Hypothalamus (tissue), 51 donors: ENCODE measurements at regions not wholly inside any gene's neighbourhood (a gene's known extent, or its start where the extent isn't known, plus 50 kb on each side); places are given as distances from the start of the nearest gene placed in this dataset.
"Not testable (repeated sequence)": the region's sequence is repeated elsewhere in the genome, so short reads cannot be mapped to it uniquely, and the experiment has no call there.

Experiments
- DNase-seq, 51 donors: peaks; one replicate each; lab custom pipeline; 2025; lab: John Stamatoyannopoulos, UW

DNA sequence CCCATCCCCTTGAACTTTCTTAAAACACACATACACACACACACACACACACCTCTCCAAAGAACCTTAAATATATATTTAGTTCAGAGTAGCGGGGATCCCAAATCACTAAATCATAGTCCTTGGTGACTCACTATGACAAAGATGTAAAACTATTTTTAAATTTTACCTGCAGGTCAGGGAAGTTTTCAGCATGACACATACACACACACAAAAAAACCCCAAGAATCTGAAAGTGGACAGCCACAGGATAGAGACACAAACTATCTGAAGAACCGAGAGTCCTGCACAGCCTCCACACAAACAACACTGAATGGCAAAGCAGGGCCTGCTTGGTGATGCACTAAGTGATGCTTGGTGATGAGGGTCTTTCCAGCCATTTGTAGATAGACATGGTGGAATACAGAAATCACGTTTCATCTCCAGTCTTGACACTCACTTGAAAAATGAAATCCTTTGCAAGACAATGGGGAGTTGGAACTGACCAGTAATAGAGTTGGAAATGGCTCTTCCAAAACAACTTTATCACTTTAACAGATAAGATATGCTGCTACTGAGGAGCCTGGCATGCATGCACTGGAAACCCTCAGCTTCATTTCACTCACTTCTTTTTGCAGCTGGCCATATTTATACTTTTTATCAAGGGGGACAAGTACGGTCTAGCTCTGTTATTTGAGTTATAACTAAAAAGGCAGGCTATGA lies 307.3 kb downstream of the RAPGEF2 start:
- no peak for DNase-seq

DNA sequence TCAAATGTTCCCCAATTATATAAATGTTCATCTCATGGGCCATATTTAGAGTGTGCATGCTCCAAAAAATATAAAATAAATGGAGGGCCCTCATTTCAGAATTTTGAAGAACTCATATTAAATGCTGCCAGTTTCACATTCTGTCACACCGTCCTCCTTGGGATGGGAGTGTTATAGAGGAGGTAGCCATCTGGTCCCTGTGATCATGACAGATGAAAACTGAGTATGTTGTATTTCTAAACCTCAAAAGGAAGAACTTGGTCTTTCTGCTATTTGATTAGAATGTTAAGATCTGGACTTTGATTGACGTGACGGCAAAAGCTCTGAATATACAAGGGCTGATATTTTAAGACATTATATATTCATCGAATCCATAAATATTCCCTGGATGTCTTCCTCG lies 308.0 kb downstream of the RAPGEF2 start:
- no peak for DNase-seq

DNA sequence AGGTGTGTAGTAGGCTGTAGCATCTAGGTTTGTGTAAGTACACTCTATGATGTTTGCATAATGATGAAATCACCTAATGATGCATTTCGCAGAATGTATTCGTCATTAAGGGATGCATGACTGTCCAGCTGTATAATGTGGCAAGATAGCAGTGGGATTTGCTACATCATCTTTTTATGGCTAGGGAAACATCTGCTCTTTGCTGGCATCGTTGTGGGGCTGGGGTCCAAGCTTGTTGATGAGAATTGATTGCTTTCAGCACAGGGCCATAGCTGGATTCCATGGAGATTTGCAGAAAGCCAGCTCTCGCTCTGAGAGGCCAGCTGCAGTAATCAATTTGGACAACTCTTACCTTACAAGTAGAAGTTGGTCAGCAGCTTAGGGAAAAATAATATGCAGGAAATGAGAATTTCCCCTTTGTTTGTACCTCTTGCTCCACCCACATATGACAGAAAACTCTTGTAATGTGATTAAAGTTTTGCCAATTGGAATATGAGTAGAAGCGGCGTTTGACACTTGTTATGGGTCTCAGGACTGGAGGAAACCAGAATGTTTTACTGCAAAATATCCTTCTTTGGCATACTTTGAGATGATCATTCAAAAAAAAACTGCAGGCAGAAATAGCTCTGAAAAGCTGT lies 310.5 kb downstream of the RAPGEF2 start:
- no peak for DNase-seq

DNA sequence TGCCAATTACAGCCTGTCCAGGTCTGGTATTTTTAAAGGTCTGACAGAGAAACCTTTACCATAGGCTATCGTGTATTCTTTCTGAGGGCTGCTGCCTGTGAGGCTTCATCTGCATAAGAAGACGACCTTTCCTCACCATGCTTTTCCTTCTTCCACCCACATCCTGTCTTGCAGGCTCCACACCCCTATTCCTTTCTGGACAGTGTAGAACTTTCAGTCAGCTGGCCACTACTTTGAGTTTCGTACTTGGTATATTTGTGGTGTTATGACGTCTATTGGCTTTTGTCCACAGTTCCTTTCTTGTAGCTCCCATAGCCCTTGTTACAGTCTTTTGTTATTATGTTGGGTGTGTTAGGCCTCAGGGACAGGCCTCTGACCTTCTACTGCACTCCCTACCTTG lies 311.4 kb downstream of the RAPGEF2 start:
- no peak for DNase-seq

DNA sequence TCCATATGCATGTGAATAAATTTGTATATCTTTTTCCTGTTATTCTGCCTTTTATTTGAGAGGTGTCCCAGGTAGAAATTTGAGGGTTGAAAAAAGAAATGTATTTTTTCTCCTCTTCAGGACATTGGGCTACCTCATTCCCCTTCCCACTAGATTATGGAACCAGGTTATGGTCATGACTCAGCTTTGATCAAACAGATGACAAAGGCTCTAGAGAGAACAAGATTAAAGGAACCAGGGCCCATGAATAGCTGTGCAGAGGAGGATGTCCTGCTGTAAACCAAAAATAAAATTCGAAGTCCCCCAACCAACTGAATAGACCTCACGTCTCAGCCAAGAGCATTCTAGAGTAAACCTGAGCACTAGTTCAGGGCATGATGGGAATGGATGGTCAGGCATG lies 313.2 kb downstream of the RAPGEF2 start:
- DNase-seq, result no peak

DNA sequence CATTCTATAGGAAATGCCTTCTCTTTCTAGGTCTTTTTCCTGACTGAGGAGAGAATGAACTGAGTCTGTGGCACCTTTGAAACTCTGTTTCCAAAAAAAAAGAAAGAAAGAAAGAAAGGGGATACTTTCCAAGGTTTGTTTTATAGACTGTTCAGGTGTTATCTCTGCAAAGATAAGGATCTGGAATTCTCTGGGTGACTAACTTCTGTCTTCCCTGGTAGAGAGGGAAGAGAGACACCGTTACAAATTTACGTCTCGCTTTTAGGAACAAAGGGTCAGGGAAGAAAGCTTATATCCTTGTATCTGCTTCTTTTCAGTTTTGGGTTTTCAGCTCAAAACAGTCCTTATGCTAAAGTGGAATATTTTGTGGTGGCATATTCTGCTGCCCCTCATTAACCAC lies 314.1 kb downstream of the RAPGEF2 start:
- DNase-seq, result no peak

DNA sequence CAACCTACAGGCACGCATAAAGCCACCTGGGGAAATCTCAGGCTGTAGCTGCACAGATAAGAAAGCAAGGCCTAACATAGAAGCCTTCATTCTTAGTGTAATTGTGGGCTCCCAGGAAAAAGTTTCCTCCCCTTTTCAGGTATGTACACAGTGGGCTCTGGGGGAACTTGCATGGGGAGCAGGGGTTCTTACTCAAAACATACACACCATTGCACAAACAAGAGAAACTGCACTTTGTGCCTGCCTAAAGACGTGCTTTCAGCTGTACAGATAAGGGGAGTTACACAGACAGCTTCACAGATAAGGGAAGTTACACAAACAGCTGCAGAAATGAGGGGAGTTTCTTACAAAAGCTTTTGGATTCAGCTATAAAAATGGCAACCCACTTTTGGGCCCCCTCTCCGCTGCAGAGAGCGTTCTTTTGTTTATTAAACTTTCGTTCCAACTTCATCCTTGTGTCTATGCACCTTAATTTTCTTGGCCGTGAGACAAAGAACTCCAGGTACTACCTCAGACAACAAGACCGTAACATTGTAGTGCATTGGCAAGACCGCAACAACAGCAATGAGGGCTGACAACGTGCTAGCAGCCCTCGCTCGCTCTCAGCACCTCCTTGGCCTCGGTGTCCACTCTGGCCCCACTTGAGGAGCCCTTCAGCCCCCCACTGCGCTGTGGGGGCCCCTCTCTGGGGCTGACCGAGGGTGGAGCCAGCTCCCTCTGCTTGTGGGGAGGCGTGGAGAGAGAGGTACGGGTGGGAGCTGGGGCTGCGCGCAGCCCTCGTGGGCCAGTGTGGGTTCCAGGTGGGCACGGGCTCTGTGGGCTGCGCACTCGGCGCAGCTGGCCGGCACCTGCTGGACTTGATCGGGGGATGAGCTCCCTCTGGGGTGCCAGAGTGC lies 317.5 kb downstream of the RAPGEF2 start:
- DNase-seq, result no peak

DNA sequence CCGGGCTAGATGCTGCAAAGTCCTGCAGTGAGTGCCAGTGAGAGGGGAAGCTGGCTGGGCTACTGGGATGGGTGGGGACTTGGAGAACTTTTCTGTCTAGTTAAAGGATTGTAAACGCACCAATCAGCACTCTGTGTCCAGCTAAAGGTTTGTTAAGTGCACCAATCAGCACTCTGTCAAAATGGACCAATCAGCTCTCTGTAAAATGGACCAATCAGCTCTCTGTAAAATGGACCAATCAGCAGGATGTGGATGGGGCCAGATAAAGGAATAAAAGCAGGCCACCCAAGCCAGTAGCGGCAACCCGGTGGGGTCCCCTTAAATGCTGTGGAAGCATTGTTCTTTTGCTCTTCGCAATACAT lies 318.2 kb downstream of the RAPGEF2 start:
- not testable (repeated sequence) for DNase-seq

DNA sequence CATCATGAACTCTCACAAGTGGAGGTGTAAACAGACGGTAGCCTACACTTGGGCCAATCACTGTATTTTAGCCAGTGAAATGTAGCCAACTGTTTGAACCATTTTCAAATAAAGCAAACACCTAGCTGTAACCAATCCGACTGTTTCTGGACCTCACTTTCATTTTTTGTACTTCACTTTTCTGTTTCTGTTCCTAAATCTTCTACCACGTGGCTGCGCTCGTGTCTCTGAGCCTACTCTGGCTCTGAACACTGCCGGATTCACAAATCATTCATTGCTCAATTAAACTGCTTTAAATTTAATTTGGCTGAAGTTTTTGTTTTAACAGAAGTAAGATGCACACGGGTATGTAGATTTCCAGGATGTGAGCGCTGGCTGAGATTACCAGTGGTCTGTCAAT lies 319.1 kb downstream of the RAPGEF2 start:
- DNase-seq, result peak in 1 of 51 donors; percentile 1

DNA sequence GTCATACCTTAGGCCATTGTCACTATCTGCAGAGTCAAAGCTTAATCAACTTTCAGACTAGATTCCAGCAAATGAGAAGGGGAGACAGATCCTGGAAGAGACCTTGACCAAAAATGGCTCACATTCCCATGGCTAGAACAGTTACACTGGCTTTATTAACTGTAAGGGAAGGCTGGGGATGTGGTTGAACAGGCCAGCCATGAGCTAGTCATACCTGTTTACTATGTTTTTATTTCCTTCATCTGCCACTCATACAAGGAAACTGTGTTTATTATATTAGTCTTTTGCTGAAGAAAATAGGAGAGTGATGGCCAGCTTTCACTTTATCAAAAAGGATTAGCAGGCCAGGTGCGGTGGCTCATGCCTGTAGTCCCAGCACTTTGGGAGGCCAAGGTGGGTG lies 319.7 kb downstream of the RAPGEF2 start:
- no peak for DNase-seq

DNA sequence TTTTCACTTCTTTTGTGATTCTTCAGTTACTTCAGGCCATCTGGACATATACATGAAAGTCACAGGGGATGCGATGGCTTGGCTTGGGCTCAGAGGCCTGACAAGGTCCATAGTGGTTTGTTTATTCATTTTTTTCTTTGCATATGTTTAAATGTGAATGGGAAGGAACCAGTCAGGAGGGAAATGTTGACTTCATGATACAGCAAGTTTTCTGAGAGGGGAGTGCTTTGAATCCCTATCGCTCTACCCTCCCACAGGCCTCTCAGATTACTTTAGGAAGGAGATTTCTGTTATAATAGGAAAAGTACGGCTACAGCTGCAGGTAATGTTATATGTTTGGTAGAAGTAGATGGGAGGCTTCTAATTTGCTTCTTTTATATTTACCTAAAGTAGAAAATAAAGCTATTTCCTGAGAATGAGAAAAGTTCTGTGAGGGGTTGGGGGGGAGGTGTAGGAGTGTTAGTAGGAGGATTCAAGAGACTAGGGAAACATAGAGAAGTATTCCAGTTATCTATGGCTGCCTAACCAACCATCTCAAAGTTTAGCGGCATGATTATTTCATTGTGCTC lies 322.9 kb downstream of the RAPGEF2 start:
- DNase-seq, result no peak

DNA sequence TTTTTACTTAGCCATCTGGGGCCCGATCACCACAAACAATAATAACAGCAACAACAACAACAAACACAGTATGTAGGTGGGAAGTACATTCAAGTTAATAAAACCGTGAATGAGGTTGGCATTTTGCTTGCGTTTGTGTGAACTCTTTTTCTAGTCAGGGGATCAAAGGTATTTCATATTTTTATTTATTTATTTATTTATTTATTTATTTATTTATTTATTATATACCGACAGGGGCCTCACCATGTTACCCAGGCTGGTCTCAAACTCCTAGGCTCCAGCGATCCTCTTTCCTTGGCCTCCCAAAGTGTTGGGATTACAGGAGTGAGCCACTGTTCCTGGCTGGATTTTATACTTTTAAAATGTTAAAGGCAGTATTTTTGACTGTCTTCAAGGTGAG lies 325.4 kb downstream of the RAPGEF2 start:
- no peak for DNase-seq

DNA sequence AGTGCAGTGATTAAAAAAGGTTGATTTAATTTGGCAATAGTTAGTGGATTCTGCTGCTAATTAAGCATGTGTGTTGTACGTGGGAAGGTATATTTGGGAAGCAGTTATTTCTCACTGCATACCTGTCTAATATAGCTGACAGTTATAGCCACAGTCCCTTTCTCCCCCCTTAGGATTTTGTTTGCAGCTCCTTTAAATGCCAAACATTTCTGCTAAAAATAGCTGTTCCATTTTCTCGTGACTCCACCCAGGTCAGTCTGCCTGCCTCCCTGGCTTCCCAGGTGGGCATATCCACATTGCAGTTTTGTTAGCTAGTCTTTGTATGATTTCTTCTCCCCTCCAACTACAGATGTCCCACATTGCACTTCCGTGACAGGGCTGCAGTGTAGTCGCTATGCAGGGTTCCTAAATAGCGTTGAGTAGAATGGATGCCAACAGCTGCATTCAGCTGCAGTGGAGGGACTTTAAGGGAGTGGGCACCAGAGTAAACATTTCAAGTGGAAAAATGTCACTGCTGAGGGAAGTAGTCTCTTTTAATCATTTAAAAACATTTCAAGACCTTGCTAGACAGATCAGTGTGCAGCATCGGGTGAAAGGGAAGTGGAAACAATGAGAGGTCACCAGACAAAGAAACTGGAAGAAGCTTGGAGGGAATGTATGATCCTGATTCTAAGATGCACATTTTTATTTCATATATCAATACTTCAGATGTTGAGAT lies 326.3 kb downstream of the RAPGEF2 start:
- no peak for DNase-seq

DNA sequence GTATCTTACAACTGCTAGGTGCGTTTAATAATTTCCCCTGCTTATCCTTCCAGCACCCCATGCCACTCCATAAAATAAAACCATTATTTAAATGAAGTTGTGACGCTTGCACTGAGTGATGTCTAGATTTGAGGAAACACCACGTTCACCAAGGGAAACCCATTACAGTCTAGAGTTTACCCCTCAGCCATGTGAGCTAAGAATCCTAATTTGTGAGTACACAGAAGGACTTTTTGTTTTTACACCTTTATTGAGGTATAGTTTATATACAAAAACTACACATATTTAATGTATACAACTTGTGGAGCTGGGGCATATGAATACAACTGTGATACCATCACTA lies 326.8 kb downstream of the RAPGEF2 start:
- DNase-seq, result no peak

DNA sequence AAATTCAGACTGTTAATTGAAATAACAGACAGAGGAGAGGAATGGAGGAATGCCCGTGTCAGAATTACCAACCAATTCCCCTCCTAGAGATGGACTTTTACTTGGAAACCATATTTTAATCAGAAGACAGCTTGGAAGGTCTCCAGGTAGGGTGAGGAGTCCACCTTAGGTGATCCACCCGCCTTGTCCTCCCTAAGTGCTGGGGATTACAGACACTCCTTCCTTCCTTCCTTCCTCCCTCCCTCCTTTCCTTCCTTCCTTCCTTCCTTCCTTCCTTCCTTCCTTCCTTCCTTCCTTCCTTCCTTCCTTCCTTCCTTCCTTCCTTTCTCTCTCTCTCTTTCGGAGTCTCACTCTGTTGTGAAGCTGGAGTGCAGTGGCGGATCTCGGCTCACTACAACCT lies 328.0 kb downstream of the RAPGEF2 start:
- no peak for DNase-seq

DNA sequence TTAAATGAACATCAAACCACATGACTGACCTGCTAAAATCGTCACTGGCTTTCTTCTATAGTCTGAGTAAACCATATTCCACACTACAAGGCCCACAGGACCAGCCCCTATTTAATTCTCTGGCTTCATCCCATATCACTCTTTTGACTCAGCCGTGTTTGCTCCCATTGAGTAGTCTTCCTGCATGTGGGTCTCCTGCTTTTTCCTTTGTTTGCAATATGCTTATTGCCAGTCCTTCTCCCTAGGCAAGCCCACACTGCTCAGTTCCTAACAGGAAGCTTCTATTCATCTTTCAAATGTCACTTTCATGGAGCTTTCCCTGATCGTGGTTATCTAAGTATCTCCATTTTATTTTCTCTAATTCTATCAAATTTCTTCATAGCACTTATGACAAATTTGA lies 329.6 kb downstream of the RAPGEF2 start:
- DNase-seq, result no peak

DNA sequence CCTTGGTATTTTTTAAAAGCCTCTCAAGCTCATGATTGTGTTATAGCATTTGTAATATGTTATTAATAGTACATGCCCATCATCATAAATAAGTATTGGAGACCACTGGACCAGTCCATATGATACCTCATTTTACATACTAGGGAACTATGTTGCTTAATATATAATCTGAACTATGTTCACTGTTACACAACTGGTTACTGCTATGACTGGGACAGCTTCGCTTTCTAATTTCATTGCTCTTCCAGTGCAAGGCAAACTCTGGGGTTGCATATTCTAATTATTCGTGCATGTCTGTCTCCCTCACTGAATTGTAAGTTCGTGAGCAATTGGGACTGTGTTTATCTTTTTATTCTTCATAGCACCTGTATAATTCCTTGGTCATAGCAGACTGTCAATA lies 330.5 kb downstream of the RAPGEF2 start:
- no peak for DNase-seq

DNA sequence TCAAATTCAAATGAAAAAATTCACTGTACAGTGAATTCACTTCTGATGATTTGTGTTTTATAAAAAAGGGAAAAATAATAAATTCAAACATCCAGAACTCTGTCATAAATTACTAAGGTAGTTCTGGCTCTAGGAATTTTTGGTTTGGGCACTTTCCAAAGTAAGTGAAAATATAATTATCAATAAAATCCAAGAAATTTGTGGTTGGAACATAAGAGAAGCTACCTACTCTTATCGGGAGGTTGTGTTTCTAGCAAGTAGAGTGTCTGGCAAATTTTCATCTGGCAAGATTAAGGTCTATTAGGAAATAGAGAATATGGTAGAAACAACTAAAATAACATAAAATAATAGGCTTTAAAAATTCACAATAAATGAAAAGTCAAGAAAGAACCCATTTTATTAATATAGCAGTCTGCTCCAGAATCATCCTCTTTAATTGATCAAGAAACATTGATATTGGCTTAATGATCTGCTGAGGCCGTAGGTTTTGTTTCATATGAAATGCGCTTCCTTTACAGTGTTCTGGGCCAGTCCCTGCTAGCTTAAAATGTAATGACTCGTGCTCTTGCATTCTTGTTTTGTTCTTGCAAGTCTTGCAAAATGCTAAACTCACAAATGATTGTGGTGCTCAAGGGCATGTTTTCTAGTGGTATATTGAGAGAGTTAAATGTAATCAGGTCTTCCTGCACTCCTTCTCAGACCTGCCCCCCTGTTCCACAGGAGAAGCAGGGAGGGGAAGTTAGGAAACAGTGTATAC lies 331.4 kb downstream of the RAPGEF2 start:
- DNase-seq, result no peak

DNA sequence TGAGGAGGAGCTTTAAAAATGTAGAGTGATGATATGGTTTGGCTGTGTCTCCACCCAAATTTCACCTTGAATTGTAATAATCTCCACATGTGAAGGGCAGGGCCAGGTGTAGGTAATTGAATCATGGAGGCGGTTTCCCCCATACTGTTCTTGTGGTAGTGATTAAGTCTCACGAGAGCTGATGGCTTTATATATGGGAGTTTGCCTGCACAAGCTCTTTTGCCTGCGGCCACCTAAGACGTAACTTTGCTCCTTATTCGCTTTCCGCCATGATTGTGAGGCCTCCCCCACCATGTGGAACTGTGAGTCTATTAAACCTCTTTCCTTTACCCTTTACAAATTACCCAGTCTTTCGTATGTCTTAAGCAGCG lies 332.0 kb downstream of the RAPGEF2 start:
- DNase-seq, result no peak

DNA sequence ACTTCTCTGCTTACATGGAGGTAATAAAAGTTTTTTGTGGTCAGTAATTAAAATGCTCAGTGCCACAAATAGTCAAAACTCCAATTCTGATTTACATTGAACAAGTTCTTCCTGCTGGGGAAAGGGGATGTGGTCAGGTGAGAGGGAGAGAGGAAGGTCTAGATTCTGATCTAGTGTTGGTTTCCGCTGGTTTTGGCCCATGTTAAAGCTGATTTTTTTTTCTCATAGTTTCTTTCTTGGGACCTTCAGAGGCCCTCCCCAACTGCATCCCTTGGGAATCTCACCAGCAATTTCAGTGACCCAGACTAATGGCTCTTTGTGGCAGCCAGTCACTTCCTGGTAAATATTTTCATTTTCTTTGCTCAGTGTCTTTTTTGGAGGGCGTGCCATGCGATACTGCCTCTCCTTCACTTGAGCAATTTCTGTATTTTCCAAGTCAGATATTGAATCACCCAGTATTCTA lies 332.7 kb downstream of the RAPGEF2 start:
- DNase-seq, result no peak
